Kidney epithelial cell (primary cell): ENCODE measurements at regions not wholly inside any gene's neighbourhood (a gene's known extent, or its start where the extent isn't known, plus 50 kb on each side); places are given as distances from the start of the nearest gene placed in this dataset.

ENCODE experiments used
- DNase-seq: peaks from one replicate; pipeline ENCODE4 v3.0.0-alpha.2; 2010; ENCODE audit warnings: low read depth
- H3K27me3 ChIP-seq: 2 replicates; pipeline ENCODE4 v1.6.0; 2011; ENCODE audit warnings: low read length; ENCODE audit not compliant: control insufficient read depth, insufficient read depth
- H3K36me3 ChIP-seq: 2 replicates; pipeline ENCODE4 v1.5.1; 2011; ENCODE audit warnings: low read length; ENCODE audit not compliant: control insufficient read depth, insufficient read depth
- H3K4me3 ChIP-seq: 2 replicates; pipeline ENCODE4 v1.5.1; 2011; ENCODE audit warnings: low read depth, mild to moderate bottlenecking, control low read depth, low read length
- TF ChIP-seq, protein P1 (sequence below): IDR thresholded peaks from 2 replicates; pipeline ENCODE4 v1.5.1; 2011; ENCODE audit warnings: mild to moderate bottlenecking, moderate library complexity, low read length, control low read depth, inconsistent platforms; ENCODE audit not compliant: insufficient read depth, poor library complexity, severe bottlenecking

GRCh38 chr21:43318368-43318767 lies 108.6 kb downstream of the SIK1 start:
- TF ChIP-seq, protein P1, sequence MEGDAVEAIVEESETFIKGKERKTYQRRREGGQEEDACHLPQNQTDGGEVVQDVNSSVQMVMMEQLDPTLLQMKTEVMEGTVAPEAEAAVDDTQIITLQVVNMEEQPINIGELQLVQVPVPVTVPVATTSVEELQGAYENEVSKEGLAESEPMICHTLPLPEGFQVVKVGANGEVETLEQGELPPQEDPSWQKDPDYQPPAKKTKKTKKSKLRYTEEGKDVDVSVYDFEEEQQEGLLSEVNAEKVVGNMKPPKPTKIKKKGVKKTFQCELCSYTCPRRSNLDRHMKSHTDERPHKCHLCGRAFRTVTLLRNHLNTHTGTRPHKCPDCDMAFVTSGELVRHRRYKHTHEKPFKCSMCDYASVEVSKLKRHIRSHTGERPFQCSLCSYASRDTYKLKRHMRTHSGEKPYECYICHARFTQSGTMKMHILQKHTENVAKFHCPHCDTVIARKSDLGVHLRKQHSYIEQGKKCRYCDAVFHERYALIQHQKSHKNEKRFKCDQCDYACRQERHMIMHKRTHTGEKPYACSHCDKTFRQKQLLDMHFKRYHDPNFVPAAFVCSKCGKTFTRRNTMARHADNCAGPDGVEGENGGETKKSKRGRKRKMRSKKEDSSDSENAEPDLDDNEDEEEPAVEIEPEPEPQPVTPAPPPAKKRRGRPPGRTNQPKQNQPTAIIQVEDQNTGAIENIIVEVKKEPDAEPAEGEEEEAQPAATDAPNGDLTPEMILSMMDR: no peak
- no peak for DNase-seq
- Histone ChIP-seq H3K4me3 (no peak overlapping the region), H3K36me3 (no peaks in the 10 kb centered on the region), H3K27me3 (peaks cover 7% of the 10 kb centered on the region)

GRCh38 chr21:43317959-43318358 lies 109.0 kb downstream of the SIK1 start:
- TF ChIP-seq, protein P1: no peak
- Histone ChIP-seq H3K36me3 (no peaks in the 10 kb centered on the region), H3K27me3 (peaks cover 6% of the 10 kb centered on the region), H3K4me3 (no peak overlapping the region)
- DNase-seq: no peak

- TF ChIP-seq, protein P1: no peak
- DNase-seq: no peak
- no peak overlapping the region for H3K4me3 ChIP-seq
Observed at GRCh38 chr21:43317254-43317748, 109.6 kb downstream of the SIK1 start.

DNA sequence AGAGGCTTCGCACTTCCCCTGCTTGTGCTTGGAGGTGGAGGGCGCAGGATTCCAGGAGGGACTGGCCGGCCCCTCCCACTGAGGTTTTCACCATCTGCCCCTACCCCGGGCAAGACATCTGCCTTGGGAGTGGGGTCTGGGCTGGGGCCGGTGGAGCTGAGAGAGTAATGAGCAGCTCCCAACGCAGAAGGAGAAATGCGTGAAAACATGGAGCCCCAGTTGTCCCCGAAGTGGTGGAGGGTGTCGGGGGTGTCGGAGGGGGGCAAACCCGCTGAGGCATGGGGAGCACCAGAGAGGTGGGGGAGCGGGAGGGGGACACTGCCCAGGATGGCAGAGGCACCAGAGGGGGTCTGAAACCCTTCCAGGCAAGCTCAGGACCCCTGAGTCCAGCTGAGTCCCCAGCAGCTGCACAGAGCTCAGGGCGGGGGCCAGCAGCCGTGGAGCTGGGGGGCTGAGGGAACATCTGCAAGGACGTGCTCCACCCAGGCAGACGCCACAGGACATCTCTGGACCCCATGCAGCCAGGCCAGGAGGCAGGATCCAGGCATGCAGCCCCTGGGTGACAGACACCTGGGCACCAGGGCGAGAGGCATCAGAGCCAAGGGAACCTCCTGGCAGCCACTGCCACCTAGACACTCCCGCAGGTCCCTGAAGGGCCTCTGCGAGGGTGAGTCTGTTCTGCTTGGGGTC lies 110.6 kb downstream of the SIK1 start:
- no peak overlapping the region for H3K4me3 ChIP-seq
- TF ChIP-seq, protein P1: no peak

More at GRCh38 chr21:43317254-43317748, 109.6 kb downstream of the SIK1 start:
- no peaks in the 10 kb centered on the region for H3K36me3 ChIP-seq
- H3K27me3 ChIP-seq: peaks cover 4% of the 10 kb centered on the region

DNA sequence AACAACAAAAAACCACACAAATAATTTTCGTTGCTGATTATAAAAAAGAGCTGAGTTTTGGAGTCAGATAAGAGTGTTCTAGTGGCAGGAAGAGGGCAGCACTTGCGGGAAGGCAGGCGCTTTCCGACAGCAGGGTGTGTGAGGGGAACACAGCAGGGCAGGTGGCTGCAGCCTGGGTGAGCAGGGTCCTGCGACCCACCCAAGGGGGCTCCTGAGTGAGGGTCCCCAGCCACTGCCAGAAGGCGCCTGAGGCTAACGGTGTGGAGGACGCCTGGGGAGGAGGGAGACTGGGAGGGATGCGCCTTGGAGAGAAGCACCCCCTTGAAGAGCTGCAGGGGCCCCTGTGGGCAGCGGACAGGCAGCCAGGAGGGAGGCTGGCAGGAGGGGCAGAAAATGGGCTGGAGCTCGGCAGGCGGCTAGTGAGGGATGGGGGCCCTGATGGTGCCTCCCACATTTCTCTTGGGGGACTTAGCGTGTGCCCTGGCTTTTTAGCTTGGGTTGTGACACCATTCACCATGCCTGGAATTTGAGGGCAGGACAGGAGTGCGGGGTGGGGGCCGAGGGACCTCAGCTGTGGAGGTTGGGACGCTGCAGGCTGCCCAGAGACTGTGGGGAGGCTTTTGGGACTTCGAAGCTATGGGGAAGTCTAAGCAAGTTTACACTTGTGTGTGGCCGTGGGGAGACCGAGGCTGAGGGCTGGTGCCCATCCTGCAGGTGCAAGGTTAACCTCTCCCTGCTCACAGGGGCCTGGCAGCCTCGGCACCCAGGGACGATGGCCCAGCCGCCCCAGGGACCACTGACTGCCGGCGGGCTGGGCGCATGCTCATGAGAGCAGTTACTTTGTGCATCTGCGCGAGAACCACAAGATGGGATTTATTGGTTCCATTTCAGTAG lies 111.4 kb downstream of the SIK1 start:
- no peak for DNase-seq
- TF ChIP-seq, protein P1: peak; percentile 8
- H3K27me3 ChIP-seq: peaks cover 4% of the 10 kb centered on the region

More for the DNA sequence above, 110.6 kb downstream of the SIK1 start:
- H3K36me3 ChIP-seq: no peaks in the 10 kb centered on the region
- H3K27me3 ChIP-seq: peaks cover 4% of the 10 kb centered on the region
- no peak for DNase-seq

More for the DNA sequence above, 111.4 kb downstream of the SIK1 start:
- Histone ChIP-seq H3K36me3 (no peaks in the 10 kb centered on the region), H3K4me3 (no peak overlapping the region)
